ENCODE measurements at regions not wholly inside any gene's neighbourhood (a gene's known extent, or its start where the extent isn't known, plus 50 kb on each side); places are given as distances from the start of the nearest gene placed in this dataset.

DNA sequence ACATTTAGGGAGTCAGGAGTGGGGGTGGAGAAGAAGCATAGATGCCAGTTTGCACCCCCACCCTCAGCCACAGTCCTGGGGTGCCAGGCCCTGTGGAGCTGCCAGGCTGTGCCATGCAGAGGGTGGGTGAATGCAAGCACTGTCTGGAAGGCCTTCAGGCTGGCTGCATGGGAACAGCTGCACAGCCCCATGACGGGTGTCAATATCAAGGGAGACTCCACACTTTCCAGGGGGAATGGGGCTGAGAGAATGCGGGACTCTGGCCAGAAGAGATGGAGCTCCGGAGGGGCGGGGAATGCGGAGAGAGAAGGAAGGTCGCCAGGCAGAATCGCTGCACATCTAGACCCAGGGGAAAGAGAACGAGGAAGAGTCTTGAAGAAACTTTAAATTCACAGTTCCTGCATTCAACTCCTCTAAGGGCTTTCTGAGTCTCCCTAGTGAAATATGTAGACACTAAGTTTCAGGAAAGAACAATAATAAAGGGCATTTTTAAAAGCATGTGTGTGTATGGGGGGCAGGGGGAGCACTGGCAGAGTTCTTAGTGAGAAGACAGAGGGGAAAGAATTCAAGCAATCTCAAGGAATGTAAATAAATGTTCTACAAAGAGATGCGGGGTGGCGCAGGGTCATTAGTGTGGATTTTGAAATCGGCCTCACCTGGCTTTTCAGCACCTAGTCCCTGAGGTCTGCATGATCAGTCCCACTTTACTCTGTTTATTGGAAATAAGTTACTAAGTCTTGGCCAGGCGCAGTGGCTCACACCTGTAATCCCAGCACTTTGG, 59.1 kb downstream of the BOD1 start:
- DNase-seq (ENCODE audit: low spot score): no peak

DNA sequence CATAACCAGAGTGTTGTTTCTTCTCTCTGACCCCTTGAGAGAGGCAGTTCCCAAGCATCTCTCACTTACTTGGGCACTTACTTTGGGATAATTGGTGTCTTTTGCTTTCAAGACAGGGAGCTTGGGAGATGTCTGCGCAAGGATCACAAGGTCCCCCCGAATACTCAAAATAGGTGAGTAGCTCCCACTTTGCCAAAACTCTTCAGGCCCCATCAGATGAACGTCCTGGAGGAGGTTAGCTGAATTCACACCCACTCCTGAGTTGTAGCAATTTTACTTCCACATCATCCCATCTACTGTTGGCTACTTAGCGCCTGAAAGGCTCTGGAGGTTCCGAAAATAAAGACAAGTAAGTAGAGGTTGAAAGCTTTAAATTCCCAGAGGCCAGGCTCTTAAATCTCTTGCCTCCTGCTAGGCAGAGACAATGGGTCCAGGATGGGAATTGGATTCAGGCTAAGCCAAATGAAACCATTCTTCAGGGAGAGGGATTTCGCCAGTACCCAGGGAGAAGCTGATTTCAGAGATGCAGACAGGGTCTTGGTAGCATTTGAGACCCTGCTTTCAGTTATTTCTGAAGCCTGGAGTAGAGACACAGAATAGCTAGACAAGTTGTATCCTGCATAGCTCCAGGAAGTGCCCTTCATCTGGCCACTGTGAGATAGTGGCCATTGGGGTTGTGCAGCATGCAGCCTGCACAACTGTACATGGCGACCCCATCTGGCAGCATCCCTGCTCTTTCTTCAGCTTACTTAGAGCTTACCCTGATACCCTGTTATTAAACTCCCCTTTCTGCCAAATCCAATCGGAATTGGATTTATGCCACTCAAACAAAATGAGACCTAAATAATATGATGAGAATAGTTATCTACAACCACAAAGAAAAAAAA, 60.1 kb downstream of the BOD1 start:
- DNase-seq (ENCODE audit: low spot score): no peak

DNA sequence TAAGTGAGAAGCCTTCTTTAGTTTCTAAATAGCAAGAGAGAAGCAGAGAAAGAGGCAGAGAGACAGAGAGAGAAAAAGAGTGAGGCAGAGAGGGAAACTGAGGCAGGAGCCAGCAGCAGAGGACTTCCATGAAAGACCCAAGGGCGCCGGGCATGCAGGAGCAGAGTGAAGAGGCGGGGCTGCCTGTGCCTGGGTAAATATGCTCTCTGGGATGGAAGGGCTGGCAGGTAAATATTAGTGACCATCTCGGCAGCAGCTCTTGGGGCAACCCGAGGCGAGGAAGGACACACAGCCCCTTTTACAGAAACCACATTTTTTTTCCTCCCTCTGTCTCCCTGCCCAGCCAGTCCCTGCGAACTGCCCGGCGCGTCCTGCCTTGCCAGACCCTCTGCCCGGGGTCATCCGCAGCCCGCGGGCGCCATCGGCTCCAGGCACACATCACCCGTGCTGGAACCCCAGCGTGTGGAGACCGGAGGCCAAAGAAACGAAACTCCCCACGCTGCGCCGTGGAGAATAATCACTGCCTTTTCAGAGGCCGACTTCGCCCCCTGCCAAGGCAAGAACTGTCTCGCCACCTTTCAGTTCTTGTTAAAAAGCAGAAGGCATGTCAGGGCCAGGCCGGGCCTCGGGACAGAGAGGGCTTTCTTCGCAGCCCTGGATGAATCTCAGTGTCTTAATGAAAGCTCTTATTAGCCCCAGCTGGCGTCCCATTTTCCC, 61.3 kb downstream of the BOD1 start:
- no peak for DNase-seq (ENCODE audit: low spot score)

DNA sequence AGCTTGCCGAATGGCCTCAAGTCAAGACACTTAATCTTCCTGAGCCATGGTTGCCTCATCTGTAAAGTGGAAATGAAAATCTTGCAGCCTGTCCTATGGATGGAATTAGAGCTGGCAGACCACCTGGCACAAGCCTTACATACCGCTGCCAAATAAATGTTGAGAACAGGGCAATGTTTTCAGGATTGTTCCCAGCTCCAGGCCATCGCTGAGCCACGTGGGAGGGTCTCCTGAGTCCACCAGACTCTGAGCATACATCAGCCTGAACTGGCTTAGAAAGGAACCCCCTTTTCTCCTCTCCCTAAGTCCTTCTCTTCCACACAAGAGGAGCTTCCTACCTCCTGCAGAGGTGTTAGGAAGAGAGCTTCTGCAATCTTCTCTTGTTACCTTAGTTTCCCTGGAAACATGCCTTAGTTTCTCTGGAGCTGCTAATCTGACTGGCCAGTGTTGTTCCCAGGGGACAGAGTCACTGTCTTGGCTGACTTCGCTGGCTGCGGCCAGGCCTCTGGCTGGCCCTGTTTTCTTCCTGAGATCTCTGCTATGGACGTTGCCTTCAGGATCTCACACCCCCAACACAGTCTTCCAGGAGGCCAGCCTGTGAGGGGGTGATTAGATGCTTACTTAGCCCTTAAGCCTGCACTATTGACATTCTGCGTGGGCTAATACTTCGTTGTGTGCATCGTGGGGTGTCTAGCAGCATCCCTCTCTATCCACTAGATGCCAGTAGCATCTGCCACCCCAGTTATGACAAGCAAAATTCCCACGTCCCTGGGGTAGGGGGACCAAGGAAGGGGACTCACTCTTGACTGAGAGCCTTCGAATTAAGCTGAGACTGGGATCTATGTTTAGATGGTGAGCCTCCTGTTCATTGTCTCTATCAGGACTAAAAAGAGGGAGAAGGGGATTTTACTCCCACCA, 62.2 kb downstream of the BOD1 start:
- no peak for DNase-seq (ENCODE audit: low spot score)

DNA sequence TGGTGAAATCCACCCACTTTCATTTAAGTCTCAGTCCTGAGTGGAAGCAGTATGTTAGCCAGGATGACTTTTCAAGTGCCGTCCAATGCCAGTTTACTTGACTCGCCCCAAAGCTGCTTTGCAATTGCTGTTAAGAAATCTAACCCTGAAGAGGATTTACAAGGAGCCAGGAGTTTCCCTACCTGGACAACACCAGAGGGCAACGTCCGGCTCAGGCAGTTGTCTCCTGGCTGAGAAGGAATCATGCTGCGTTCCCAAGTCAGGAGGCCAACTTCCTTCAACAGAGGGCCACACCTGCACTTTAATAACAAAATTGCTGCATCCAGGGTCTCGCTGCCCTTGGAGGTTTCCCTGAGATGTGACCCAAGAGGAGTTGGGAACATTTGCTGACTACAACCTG, 65.8 kb downstream of the BOD1 start:
- no peak for DNase-seq (ENCODE audit: low spot score)

DNA sequence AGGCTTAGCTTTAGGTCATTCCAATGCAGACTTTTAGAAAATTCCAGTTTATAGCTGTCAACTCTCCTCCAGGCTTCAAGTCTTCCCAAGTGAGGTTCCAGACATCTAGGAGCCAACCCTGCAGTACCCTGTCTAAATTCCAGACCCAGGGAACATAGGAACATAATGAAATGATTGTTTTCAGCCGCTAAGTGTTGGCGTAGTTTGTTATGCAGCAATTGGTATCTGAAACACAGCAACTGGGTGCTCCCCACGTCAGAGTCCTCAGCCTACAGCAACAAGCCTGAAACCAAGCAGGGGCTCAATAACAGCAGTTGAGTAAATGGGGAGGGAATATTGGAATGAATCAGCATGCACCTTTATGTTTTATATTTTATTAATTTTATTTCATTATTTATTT, 66.8 kb downstream of the BOD1 start:
- peak; percentile 4 for DNase-seq (ENCODE audit: low spot score)

DNA sequence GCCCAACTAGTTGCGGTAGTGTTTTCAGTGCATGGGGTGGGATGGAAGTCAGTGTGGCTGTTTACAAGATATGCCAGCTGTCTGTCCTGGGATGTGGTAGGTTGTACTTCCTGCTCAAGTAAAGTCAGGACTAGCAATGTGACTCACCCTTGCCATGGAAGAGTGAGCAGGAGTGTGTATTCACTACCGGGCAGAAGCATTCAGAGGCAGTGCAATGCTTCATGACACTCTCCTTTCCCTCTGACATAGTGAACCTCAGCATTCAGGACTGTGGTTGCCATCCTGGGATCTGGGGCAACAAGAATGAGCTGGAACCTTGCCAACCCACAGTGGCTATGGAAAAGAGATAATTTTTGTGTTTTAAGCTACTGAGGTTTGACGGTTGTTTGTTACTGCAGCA, 68.9 kb downstream of the BOD1 start:
- DNase-seq (ENCODE audit: low spot score): peak; percentile 44

DNA sequence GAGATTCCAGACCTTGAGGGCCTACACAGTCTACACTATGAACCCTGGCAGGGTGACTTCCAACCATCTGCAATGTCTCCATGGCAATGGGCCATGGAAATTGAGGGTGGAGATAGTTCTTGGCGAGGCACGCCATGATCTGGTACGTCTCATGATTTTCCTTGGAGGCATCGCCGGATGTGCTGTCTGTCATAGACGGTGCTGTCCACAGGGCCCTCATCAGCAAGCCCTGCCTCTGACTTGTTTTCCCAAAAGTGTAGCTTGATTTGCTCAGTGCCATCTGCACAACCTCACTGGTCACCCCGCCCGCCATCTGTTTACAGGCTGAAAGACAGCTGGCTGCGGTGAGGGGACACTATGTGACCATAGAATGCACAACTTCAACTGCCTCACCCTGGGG, 73.5 kb downstream of the BOD1 start:
- DNase-seq (ENCODE audit: low spot score): no peak

DNA sequence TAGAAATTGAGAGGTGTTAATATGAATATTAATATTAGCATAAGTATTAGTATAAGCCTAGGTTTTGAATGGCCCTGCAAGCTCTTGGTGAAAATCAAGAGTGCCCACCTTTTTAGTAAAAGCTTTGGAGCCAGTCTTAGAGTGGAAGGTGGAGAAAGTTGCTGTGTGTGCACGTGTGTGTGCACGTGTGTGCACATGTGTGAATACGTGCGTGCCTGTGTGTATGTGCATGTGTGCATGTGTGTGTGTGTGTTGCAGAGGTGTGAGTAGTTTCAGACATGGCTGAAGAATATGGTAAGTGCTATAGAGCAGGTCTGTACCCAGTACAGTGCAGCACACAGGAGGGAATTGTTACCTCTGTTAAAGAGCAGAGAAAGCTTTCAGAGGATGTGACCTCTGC, 74.3 kb downstream of the BOD1 start:
- DNase-seq (ENCODE audit: low spot score): no peak

DNA sequence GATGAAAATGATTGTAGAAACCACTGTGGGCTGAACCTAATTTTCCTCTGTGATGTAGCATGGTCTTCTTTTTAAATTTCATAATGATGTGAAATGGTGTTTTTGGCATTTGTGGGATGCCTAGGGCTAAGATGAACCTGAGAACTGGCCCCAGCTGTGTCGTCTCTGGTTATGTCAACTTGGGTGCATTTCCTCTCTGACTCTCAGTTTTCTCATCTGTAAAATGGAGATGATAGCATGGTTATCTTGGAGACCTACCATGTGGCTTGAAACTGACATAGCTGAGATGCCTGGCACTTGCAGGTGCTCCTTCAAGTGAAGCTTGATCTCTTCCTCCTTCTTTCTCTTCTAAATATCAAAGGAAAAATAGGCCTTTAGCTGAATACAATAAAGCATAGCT, 77.8 kb downstream of the BOD1 start:
- DNase-seq (ENCODE audit: low spot score): no peak

DNA sequence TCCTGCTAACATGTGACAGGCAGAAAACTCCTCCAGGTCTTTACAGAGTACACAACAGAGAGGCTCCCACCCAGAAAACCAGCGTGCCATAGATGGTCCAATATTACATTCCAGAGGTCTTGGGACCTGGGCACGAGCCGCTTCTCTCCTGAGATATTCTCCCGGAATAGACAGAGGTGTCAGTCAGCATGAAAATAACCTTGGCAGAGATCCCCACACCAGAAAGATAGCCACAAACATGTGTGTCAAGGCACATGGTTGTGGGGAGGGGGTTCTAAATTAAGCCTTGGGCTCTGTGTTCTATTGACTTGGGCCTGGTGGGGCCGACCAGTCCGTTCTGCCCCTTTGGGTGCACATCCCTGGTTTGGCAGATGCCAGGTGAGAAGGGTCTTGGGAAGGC, 78.4 kb downstream of the BOD1 start:
- no peak for DNase-seq (ENCODE audit: low spot score)

DNA sequence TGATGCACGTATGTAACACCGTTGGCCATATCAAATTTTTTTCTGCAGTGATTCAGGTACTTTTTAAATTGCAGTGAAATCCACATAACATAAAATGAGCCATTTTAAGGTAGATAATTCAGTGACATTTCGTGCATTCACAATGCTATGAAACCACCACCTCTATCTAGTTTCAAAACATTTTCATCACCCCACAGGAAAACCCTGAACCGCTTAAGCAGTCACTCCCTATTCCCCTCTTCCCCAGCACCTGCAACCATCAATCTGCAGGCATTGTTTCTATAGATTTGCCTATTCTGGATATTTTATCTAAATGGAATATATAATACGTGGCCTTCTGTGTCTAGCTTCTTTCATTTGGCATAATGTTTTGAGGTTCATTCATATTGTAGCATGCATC, 79.2 kb downstream of the BOD1 start:
- DNase-seq (ENCODE audit: low spot score): no peak

DNA sequence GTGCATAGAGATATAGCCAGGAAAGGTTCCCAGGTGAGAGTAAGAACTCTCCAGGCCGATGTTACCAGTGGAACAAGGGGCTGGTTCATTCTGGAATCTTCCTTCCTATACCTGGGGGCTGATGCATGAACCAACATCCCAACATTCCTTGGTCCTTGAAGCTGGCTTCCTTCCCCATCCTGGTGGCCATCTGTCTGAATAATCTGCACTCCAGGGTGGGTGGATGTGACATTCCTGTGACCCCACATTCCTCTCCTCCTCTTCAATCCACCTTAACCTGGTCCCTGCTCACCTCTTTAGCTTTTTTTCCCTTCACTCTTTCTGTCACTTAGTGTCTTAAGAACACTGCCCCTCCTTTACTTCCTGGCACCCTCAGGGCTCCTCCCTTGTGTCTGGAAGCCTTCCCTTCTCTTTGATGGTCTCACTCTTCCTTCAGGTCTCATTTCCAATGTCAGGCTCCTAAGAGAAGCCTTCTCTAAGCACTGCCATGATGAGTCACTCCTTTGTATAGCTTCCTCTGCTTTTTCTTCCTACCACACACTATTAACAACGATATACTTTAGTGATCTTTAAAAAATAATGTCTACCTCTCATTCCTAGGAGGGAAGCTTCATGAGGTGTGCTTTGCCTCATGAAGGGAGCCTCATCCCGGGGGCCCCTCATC, 80.3 kb downstream of the BOD1 start:
- peak; percentile 32 for DNase-seq (ENCODE audit: low spot score)

DNA sequence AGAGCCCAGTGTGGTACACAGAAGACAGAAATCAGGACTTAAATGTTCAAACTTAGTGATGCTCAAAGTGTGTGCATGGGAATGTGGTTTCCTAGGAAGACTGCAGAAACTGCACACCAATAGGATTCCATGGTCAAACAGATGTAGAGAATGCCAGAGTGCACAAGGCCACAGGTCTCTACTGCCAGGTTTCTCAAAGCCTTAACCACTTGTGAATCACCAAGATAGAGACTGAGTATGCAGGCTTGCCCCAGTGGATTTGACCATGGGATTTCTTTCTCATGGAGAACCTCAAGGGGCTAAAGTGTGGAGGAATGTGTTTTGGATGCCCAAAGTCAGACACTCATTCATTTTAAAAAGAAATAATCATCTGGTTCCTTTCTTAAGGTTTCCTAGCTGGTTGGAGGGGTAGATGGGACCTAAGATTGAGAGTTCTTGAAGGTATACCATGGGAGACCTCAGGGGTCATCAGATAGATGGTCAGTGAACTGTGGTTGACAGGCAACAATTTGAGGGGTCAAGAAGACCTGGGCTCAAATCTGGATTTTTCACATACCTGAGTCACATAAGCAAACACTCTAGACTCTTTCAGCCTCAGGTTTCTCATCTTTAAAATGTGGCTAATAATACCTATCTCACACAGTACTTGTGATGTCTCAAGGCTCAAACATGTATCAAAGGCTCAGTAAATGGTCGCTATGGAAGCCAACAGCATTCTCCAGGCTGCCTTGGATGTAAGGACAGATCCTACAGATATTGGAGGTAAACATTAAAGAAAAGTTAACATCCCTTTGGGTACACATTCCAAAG, 81.1 kb downstream of the BOD1 start:
- no peak for DNase-seq (ENCODE audit: low spot score)

DNA sequence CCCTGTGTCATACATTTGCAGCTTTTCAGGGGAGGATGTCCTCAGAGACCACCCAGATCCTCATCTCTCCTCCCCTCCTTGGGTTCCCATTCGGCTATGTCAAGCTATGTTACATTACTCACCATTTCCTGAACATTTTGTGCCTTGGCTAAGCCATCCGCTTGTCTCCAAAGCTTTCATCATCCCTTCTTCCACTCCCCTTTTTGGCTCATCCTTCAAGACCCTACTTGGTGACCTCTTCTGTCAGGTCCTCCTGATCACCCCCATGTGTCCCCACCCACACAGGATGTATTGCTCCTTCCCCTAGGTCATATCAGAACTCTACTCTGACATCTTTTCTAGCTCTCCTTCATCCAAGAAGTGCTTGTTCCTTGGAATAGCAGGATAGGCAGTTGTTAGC, 81.8 kb downstream of the BOD1 start:
- DNase-seq (ENCODE audit: low spot score): no peak

DNA sequence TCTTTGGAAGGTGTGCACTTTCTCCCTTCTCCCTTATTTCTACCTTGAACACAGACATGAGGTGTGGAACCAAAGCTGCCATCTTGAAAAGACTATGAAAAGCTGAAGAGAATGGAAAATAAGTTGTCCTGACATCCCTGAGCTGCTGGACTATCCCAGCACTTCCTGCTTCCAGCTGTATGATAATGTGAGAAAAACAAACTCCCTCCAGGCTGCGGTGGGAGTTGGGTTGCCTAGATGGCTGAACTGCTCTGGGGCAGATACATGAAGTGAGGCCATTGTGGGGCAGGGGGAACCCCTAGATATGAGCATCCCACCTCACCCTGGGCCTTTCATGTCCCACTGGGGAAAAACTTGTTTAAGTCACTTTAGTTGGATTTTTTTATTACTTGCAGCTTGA, 82.4 kb downstream of the BOD1 start:
- no peak for DNase-seq (ENCODE audit: low spot score)

DNA sequence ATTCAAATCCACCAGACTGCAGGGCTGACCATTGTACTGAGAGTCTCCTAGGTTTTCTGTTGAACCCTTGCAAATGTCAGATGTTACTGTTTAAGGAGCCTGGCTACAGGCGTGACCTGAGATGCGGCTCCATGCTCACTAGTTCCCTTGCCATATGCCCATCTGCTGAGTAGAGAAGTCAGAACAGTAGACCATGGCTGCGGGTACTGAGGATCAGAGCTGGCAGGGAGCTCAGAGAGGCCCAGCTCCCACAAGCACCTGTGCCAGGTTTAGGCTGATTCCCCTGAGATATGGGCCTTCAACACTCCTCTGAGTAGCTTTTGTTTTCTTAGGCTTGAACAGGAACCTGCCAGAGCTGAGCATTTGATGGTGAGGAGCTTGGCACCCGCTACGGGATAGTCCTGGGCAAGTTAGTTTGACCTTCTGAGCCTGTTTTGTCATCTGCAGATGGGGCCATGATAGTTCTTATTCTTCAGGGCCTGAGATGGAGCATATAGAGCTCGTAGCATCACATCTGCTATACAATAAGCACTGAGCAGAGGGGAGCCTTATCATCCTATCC, 83.7 kb downstream of the BOD1 start:
- DNase-seq (ENCODE audit: low spot score): no peak

DNA sequence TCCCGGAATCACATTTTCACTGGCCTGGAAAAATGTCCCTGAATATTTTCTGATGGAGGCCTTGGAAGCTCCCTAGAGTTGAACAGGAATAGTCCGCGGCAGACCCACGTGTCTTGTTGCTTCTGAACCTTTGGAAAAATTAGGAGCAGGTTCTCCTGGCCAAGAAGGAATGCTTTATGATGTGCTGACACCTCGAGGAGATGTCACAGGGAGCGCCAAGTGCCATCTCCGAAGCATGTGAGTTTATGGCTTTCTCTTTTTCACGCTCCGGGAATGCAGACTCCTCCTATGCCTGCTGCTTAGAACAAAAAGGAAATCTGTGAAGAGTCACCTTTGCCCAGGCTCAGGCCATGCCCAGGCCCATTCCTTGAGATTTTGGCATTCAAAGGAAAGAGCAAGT, 84.6 kb downstream of the BOD1 start:
- no peak for DNase-seq (ENCODE audit: low spot score)

DNA sequence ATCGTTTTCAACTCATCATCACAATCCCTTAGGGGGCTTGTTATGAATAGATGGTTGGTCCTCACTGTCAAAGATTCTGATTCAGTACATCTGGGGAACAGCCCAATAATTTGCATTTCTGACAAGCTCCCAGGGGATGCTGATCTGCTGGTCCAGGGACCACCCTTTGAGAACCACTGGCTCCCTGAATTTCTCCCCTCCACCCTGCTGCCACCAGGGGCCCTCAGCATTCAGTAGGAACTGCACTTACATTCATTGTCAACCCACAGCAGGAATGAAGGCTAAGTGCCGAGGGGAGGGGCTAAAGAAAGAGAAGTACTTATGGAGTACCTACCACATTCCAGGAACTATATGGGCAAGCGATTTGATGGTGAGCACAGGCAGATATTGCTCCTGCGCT, 85.9 kb downstream of the BOD1 start:
- peak; percentile 25 for DNase-seq (ENCODE audit: low spot score)

DNA sequence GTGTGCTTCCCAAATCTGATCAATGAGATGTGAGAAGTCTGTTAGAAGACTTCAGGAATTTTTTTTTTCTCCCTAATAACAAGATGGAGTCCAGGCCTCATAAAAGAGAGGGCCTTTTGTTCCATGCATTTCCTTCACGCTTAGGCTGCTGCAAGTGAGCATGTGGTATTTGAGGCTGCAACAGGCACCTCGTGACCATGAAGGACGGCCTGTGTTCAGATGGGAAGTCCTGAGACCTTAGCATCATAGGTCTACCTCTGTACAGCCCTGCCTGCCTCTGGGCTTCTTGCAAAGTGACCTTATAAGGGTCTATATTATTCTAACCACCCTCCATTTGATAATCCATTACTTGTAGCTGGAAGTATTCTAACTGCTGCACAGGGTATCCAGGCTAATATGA, 86.6 kb downstream of the BOD1 start:
- DNase-seq (ENCODE audit: low spot score): no peak

Data from SW480 (cell line).